HG03060 (cell line): ENCODE measurements at regions not wholly inside any gene's neighbourhood (a gene's known extent, or its start where the extent isn't known, plus 50 kb on each side); places are given as distances from the start of the nearest gene placed in this dataset.
"Not testable (repeated sequence)": the region's sequence is repeated elsewhere in the genome, so short reads cannot be mapped to it uniquely, and the experiment has no call there.

Experiments used
- ATAC-seq: cut with Tn5 transposase; IDR thresholded peaks from one replicate; pipeline ENCODE4 v1.9.1; 2021; ENCODE audit warnings: low read depth, moderate number of reproducible peaks; ENCODE audit not compliant: unreplicated experiment

DNA sequence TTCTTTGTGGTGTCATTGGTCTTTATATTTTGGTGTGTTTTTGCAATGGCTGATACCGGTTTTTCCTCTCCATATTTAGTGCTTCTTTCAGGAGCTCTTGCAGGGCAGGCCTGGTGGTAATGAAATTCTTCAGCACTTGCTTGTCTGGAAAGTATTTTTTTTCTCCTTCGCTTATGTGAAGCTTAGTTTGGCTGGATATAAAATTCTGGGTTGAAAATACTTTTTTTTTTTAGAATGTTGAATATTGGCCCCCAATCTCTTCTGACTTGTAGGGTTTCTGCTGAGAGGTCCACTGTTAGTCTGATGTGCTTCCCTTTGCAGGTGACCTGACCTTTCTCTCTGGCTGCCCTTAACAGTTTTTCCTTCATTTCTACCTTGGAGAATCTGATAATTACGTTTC is 82.7 kb downstream of the XCL2 start:
- not testable (repeated sequence) for ATAC-seq

DNA sequence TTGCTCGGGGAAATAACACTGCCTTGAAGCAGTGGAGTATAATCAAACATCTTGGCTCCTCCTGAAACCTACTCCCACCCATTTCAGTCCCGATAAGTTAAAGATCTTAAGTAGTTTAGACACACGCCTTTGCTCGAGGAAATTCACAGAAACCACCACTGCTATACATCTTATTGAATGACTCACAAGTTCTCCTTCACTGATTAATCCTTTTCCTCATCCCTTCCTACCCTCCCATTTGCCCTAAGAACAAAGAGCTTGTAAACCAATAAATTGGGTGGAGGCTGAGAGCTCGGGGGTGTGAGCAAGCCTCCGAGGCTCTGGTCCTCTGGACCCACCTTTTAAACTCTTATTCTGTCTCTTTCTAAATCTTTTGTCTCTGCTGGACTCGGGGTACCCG is 86.5 kb downstream of the XCL2 start:
- not testable (repeated sequence) for ATAC-seq

DNA sequence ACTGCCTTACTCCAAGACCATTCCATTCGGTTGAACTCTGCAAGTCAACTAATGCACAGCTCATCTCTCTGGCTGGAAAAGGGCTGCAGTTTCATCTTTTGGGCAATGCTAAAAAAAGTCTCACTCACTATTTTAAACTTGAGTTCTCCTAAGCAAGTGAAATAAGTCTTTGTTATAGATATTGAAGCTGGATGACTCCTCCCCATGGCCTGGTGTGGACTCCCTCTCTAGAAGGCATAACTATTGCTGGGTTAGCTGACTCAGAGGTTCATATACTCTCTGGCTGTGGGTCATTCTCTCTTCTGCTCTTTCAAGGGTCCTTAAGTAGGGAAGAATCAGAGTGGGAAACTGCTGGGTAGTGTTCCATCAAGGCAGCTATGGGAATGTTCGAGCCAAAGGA is 88.0 kb downstream of the XCL2 start:
- no peak for ATAC-seq

DNA sequence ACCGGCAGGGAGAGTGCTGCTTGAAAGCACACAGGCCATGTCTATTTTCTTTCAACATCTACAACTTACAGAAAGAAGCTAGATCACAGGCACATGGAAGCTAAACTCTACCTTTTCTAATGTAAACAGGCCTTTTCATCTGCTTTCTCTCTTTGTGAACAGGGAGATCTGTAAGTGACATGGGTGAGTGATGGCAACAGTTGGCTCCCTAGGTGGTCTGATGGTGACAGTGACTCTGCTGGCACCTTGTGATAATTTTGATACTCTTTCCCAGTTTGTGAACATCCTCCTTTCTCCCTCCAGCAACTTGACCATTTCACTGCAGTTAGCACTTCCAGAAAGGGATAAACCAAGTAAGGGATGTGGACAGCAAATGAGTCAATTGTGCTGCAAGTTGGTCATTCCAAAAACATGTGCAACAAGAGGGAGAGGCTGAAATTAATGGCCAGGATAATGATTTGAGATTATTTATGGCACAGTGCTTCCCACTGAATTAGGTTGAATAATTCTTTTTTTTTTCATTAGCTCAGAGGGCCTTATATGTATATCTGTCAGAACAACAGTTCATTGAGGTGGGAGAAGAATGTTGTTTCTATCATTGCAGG is 89.5 kb downstream of the XCL2 start:
- no peak for ATAC-seq

DNA sequence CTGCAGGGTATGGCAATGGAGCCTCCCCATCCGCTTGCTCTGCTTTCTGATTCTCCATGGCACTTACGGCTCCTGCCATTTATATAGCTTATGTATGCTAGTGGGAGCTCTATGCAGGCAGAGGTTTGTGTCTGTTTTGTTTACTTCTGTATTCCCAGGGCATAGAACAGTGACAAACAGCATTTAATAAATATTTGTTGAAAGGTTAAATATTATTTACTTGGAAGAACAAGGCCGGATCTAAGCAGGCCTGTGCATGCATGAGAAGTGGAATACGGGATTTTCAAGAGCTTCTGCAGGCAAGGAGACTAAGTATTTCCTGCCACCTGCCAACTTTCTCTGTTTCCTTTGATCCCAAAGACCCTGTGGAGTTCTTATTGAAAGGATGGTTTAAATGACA is 90.7 kb downstream of the XCL2 start:
- ATAC-seq = no peak

DNA sequence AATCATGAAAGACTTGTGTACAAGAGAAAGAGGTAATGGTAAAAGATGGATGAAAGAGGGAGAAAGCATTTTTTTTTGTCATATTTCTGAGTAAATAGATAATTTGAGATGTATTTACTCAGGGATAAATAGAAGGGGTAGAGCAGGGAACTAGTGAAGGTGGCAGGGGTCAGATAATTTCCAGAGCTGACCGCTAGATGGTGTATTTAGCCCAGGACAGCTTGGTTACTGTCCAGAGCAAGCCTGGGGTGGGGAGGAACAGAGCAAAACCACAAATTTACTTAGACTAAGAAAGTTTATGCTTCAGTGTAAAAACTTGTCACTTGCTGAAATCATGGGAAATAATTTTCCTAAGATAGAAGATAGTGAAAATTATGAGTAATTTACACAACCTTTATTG is 91.5 kb downstream of the XCL2 start:
- ATAC-seq = no peak

DNA sequence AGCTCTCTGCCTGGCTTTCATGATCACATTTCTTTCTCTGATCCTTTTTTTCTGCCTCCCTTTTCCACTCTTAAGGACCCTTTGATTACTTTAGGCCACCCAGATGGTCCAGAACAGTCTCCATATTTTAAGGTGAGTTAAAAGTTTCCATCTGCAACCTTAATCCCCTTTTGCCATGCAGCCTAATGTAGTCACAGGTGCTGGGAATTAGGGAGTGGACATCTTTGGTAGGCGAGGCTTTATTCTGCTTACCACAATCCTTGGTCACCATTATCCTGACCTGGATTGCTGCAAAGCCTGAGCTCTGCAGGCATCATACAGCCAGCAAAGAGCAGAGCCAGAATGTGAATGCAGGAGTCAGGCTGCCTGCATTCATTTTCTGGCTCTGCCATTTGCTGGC is 95.9 kb downstream of the XCL2 start:
- no peak for ATAC-seq

DNA sequence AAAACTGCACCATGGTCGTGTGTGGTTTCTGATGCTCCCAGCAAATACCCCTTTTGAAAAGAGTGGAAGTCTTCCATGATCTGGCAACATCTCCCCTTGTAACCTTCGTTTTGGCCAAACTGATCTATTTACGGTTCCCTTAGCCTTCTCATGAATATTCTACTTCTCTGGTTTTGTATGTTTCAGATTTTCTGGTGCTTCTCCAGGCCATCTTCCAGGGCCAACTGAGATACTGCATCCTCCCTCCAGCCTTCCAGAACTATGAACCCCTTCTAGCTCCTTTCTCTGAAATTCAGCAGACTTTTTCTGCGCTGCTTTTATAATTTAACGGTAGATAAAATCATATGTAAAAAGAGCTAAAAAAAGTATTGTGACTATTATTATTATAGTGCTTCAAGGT is 97.7 kb downstream of the XCL2 start:
- ATAC-seq = no peak

DNA sequence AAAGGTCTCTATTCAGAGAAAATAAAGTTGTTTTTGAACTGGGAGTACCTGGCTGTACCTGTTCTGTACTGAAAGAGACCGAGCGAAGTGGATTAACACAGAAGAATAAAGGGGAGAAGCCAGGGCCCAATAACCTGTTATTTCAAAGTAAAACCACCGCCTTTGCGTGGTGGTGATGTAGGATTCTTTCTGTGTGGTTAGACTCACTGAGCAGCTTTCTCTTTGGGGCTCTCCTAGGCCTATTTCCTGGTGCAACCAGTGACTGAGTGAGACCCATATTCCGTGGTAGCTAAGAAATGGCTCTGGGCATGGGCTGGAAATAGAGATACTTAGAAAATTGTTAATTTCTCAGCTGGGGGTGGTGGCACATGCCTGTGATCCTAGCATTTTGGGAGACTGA is 99.9 kb downstream of the XCL2 start:
- no peak for ATAC-seq

DNA sequence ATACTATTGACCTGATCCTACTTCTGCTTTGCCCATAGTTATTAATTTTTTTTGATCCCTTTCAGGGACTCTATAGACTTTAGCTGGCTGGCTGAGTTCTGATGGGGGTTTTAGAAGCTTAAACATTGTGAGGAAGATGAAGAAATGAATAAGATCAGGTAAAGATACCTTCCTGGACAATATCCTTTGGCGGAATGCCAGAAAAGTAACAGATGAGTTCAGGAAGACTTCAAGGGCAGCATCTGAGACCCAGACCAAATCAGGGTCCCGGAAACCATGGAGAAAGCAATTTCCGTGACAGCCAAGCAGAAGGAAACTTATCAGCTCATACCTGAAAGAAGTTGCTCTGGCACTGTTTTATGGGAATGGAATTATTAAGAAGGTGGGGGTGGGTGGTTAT is 100.4 kb downstream of the XCL2 start:
- no peak for ATAC-seq

DNA sequence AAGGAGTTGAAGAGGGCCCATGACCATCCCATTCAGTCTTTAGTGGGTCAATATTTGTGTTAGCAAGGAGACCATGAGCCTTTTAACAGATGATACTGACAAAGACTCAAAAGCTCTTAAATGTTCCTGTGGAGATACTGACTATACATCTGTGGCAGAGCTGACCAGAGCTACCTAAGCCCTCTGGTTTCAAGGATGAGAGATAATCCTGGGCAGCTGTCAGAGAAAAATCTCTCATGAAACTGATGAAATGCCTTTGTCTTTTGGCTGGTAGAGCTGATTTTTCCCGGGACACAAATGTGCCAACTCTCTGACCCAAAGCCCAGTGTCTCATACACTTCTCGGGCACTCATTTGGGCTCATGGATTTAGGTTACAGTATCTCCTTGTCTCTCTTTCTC is 100.9 kb downstream of the XCL2 start:
- no peak for ATAC-seq

DNA sequence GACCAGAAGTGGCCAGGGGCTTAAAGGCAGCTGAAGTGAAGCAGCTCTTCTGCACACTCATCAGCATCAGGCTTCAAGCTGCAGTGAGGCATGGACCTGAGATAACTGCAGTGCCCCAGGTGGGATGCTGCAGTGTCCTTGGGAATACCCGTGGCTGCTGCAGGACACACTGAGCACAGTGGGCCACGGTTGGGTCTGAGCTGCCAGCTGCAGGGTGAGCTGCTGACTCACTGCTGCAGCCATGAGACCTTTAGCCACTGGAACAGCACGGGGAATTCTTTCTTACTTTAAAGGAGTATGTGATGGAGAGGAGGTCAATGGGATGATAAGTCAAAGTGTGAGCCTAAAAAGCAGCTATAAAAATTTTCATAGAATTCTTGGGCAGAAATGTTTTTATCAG is 102.1 kb downstream of the XCL2 start:
- ATAC-seq = no peak

DNA sequence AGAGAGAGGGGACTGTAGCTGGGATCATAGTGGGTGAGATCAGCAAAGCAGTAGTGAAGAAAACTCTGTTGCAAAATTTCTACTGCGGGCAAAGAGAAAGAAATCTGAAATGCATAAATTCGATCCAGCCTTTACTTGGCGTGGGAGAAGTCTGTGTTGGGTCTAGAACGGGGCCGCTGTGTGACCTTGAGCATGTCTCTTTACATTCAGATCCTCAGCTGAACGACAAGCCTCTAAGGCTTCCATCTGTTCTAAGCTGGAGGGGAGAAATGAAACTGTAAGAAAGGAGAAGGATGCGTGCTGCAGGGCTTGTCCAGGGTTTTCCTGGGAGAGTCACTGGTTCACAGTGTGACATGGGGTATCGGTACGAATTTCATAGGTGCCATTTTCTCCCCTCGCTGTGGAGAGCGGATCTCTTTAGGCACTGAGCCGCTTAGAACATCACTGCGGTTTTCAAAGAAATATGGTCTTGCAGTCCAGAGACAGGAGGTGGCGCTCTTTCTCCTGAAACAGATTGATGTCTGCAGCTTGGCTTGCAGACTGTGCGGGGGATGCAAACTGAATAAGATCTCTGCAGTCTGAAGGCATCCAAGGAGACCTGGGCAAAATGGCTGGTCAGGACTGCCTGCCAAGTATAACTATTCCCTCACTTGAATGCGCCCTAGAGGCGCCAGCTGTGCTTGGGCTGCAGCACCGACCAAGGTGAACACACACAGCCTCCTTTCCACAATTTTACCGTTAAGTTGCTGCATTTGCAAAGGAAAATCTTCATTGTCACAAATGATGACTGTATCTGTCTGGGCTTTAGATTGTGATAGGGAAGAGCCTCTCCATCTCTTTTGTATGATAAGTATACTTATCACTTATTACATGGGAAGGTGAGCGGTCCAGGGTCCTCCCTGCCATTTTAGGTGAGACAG is 104.1 kb downstream of the XCL2 start:
- no peak for ATAC-seq

DNA sequence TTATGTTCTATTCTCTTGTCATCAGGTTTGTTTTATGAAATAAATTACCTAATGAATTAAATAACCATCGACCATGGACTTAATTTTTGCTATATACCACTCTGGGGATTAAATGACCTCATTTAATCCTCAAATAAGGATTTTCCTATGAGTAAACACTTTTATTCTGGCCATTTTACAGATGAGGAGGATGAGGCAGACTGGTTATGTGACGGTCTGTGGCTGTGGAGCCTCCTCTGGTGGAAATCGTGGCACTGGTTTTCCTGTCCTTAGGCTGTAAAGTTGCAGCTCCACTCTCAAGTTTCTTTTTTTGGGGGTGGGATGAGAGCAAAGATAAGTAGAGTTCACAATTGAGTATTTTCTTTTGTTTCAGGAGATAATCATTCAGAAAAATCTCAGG is 105.2 kb downstream of the XCL2 start:
- no peak for ATAC-seq

DNA sequence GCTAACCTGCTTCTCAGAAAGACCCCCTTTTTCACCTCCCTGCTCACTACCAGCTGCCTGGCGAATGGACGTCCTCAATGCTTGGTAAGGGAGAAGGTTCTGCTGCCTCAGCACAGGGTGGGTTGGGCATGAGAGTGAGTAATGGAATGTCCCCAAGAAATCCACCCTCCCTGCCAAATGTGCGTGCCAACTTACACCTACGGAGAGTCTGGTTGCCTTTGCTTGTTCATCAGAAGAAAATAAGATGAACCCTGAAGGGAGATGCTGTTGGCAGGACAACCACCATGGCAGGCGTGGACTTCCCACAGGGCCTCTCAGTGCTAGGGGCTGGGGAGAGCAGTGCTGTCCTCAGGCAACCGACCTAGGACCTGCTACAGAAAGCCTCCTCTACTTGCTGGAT is 106.0 kb downstream of the XCL2 start:
- ATAC-seq = no peak

DNA sequence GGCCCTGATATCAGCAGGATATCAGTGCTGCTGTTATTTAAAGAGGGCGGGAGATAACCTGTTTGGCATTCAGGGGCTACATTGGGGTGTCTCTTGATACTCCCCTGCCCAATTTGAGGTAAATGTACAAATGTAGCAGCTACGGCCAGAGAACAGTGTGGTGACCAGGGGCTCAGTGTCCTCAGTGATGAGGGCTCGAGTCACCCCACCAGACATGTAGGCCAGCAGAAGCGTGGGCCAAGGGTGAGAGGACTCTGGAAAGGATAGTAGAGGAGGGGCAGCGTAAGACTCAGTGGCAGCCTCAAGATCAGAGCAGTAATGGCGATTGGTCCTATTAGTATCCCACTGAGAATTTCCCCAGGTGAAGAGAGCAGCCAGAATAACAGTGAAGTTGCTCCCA is 108.4 kb downstream of the XCL2 start:
- no peak for ATAC-seq

DNA sequence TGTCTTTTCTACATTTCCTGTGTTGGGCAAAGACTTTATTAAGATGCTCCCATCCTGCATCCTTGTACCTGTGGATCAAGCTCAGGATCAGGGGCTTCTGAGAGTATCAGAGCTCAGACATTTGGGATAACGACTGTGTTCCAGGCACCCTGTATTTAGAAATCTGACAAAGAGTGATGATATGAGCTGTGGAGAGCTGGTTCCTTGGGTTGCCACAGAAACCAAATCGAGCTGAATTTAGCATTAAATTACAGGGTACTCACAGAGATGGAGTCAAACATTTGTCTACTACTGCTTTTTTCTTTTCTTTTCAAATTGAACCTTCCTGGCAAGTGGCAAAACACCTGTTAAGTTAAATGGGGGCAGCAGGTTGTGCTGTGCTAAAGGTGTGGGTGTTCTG is 110.6 kb downstream of the XCL2 start:
- no peak for ATAC-seq

DNA sequence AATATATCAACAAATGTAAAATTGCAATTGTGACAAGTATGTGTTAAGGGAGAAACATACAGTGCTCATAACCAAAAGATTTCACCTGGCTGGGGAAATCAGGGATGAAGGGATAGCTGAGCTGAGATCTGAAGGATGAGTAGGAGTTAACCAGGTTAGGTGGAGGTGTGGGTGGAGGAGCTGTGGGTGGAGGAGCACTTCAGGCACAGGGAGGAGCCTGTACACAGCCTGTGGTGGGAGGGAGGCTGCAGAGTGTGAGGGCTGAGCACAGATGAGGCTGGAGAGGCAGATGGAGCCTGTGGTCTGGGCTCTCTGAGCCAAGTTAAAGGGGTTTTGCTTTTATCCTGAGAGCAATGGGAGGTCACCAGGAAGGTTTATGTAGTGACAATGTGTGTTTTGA is 111.9 kb downstream of the XCL2 start:
- ATAC-seq = no peak

DNA sequence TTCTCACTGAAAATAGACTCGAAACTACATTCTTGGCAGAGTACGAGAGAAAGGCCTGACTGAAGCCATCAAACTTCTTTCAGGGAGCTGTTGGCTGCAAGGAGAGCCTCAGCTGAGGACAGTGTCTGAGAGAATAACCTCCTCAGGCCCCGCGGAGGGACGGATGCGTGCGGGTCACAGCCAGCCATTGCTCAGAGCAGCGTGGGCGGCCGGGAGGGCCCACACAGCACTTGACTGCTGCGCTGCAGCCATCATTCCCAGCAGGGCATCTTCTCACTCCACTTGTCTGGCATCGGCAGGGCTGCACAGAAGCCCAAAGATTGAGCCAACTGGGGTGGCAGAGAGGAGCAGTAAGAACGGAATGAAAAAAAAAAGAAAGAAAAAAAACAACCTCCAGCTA is 113.5 kb downstream of the XCL2 start:
- ATAC-seq = no peak

DNA sequence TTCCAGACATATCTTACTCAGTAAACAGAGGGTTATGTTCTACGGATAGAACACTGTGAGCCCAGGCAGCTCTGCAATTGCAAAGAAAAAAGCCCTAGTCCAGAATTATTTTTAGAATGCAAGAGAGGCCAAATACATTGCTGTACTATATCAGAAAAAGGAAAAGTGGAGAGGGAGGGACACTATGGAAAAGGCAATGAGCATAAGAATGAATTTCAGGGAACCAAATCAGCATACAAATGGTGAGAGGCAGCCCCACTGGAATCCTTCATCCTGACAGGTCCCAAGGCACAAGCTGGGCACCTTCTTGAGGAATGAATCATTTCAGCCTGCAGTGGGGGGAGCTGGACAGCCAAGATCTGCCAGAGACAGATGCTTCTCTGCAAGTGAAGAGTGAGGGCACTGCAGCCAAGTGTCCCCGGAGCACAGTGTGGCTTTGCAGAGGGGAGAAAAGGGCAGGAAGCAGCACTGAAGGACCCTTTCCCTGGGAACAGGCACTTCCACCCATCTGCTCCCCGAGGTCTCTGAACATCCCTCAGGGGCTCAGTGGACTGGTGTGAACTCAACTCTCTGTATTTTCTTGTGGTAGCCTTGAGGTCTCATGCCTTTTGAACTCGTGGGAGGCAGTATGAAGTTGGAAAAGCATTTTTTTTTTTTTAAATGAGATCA is 115.6 kb downstream of the XCL2 start:
- no peak for ATAC-seq

DNA sequence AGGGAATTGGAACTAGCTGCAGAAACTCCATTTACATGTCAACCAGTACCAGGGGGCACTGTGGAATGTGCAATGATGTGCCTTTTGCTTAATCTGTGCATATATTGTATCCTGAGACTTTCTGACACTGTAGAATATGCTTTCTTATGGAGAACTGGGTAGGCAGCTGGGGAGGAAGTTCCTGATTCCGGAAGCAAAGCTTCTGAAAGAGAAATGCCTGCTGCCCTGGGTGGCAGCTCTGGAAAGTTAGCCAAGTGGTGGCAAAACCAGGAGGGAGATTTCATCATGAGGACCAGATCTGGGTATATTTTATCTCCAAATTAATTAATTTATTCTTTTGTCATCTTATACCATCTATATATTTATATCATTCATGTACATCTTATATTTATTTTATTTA is 116.7 kb downstream of the XCL2 start:
- ATAC-seq = no peak

DNA sequence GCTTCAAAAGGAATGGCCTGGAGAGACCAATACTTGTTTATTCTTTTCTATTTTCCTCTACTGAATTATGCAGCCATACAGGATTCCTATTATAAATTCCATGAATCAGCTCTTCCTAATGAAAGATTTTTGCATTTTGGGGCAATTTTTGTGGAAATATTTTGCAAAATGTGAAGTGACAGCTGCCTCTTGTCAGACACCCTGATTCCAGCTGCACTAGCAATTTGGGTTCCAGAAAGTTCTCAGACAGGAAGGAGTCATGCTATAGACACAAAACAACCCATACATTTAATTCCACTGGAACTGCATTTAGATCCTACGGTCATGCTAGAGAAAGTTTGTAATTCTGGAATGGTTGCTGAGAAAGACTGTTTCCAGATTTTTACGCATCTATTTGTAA is 119.5 kb downstream of the XCL2 start:
- ATAC-seq = no peak
